Transverse colon (tissue), 4 donors: ENCODE measurements at regions not wholly inside any gene's neighbourhood (a gene's known extent, or its start where the extent isn't known, plus 50 kb on each side); places are given as distances from the start of the nearest gene placed in this dataset.
"Not testable (repeated sequence)": the region's sequence is repeated elsewhere in the genome, so short reads cannot be mapped to it uniquely, and the experiment has no call there.

Experiments used
- DNase-seq: peaks from one replicate; pipeline ENCODE4 v3.0.0-alpha.2; 2019
- H3K27ac ChIP-seq, 4 donors: fragments of 200-600 bp; sonication (generic); 2 replicates each; pipeline ENCODE4 v1.5.1; 2016 to 2018; ENCODE audit warnings: inconsistent platforms in 4 of 4
- H3K27me3 ChIP-seq: fragments of 200-600 bp; sonication (generic); 2 replicates; pipeline ENCODE4 v1.5.1; 2017; ENCODE audit warnings: inconsistent platforms
- H3K36me3 ChIP-seq, 4 donors: fragments of 200-600 bp; sonication (generic); 2 replicates each; pipeline ENCODE4 v1.5.1; 2017 to 2019; ENCODE audit warnings: inconsistent platforms in 4 of 4
- H3K4me1 ChIP-seq, 4 donors: fragments of 200-600 bp; sonication (generic); 2 replicates each; pipeline ENCODE4 v1.5.1; 2017 to 2020; ENCODE audit warnings: inconsistent platforms in 4 of 4
- H3K4me3 ChIP-seq, 4 donors: fragments of 200-600 bp; sonication (generic); 1 replicate in 1 of 4; 2 replicates in 3 of 4; pipeline versions ENCODE4 v1.5.1 to v1.6.1; 2017 to 2019; ENCODE audit warnings: inconsistent platforms in 4 of 4
- H3K9me3 ChIP-seq, 2 donors: fragments of 200-600 bp; sonication (generic); 2 replicates each; pipeline ENCODE4 v1.5.1; 2017 to 2019; ENCODE audit warnings: inconsistent platforms in 2 of 2
- CTCF ChIP-seq, 5 experiments: fragments of 200-600 bp in 3 of 5; fragments of 450-650 bp in 2 of 5; sonication (generic) in 3 of 5; IDR thresholded peaks; 1 replicate in 2 of 5; 2 replicates in 3 of 5; pipeline ENCODE4 v1.5.1; 2016 to 2017; ENCODE audit warnings: antibody characterized with exemption in 5 of 5, inconsistent platforms in 3 of 5, mild to moderate bottlenecking in 2 of 5, moderate library complexity in 1 of 5
- EP300 ChIP-seq: sonication (generic); formaldehyde crosslinking; IDR thresholded peaks from one replicate; pipeline ENCODE4 v1.6.1; 2017; ENCODE audit warnings: antibody characterized with exemption, low read depth
- POLR2A ChIP-seq: fragments of 450-650 bp; IDR thresholded peaks from one replicate; pipeline ENCODE4 v1.6.1; 2016; ENCODE audit warnings: antibody characterized with exemption, mild to moderate bottlenecking, moderate library complexity
- POLR2AphosphoS5 ChIP-seq, 3 donors: sonication (generic); formaldehyde crosslinking; IDR thresholded peaks; one replicate each; pipeline ENCODE4 v1.6.1; 2016; ENCODE audit warnings: antibody characterized with exemption in 3 of 3
- WGBS, 2 donors: methylation state at CpG; one replicate each; pipeline ENCODE4 v1.1.5; 2018; ENCODE audit warnings: low coverage in 1 of 2; 5-methylcytosine and 5-hydroxymethylcytosine counted together
- in situ Hi-C, 4 donors: fragments of 200-750 bp; cut with MboI; loops; one replicate each; pipeline versions ENCODE4 v1.15.0 to v1.15.1; 2017; ENCODE audit warnings: low sequenced_read_pairs in 3 of 4, low pct_ligation_motif_present in 1 of 4, low pct_unique_long_range_greater_than_20kb in 1 of 4
- intact Hi-C: fragments of 100-400 bp; cut with DNase I; formaldehyde crosslinking; loops from one replicate; pipeline ENCODE4 v1.15.1; 2023; ENCODE audit warnings: low total_unique reads

GRCh38 chr16:65739518-65739917, 617.7 kb upstream of the CDH11 start:
- intact Hi-C loops (no loop called here), in situ Hi-C loops (no loop called here)

DNA sequence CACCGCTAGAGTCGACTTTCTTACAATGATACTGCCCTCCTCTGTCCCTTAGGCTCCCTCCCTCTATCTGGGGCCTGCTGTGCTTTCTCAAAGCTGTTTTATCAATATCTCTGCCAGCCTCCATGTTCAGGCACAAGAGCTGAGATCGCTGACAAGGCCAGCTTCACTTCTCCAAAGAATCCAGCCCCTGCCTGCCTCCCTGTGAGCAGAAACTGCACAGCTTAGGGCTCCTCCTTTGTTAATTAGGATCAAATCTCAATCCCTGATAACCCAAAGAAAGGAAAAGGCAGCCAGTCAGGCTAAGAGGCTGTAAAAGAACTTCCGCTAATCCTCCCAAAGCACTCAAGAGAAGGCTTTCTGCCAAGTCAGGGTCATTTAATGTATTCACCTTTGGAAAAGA, 616.0 kb upstream of the CDH11 start:
- DNase-seq = no peak
- Histone ChIP-seq H3K4me1 (peaks cover 0 to 4% (median 0%) of the 10 kb centered on the region in 4 donors), H3K27me3 (no peaks in the 10 kb centered on the region), H3K4me3 (no peak overlapping the region), H3K9me3 (no peaks in the 10 kb centered on the region), H3K27ac (no peak overlapping the region), H3K36me3 (no peaks in the 10 kb centered on the region)
- 68 to 77% methylated on average over 3 to 4 of the region's 4 CpGs for WGBS, 2 donors
- in situ Hi-C loops (no loop called here), intact Hi-C loops (no loop called here)
- TF ChIP-seq EP300 (no peak), POLR2A (no peak)

More at GRCh38 chr16:65739518-65739917, 617.7 kb upstream of the CDH11 start:
- H3K9me3 ChIP-seq = no peaks in the 10 kb centered on the region
- no peak for DNase-seq
- H3K27ac ChIP-seq = no peak overlapping the region
- H3K27me3 ChIP-seq = no peaks in the 10 kb centered on the region
- H3K36me3 ChIP-seq = no peaks in the 10 kb centered on the region
- WGBS, 2 donors = 67 to 79% methylated on average over 2 to 3 of the region's 3 CpGs
- H3K4me3 ChIP-seq = no peak overlapping the region
- TF ChIP-seq EP300 (no peak), POLR2A (no peak), POLR2AphosphoS5 (IDR thresholded peaks at IDR 0.05) (no peak), CTCF (IDR thresholded peaks at IDR 0.05) (no peak)
- peaks cover 0 to 4% (median 0%) of the 10 kb centered on the region in 4 donors for H3K4me1 ChIP-seq

DNA sequence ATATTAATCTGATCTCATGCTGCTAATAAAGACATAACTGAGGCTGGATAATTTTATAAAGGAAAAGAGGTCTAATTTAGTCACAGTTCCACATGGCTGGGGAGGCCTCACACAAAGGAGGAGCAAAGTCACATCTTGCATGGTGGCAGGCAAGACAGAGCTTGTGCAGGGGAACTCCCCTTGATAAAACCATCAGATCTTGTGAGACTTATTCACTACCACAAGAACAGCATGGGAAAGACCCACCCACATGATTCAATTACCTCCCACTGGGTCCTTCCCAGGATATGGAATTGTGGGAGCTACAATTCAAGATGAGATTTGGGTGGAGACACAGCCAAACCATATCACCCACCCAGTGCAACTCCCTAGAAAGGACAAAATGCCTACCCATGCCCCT, 613.8 kb upstream of the CDH11 start:
- H3K9me3 ChIP-seq, H3K4me1 ChIP-seq, H3K27me3 ChIP-seq, H3K4me3 ChIP-seq, H3K36me3 ChIP-seq, in situ Hi-C loops, H3K27ac ChIP-seq, DNase-seq, intact Hi-C loops: not testable (repeated sequence)

- H3K4me3 ChIP-seq = no peak overlapping the region
- peaks cover 0 to 4% (median 0%) of the 10 kb centered on the region in 4 donors for H3K4me1 ChIP-seq
- 67 to 68% methylated on average over 3 of the region's 3 CpGs for WGBS, 2 donors
- no peak overlapping the region for H3K27ac ChIP-seq
- DNase-seq = no peak
- H3K36me3 ChIP-seq = no peaks in the 10 kb centered on the region
- no peaks in the 10 kb centered on the region for H3K27me3 ChIP-seq
- TF ChIP-seq EP300 (no peak), CTCF (IDR thresholded peaks at IDR 0.05) (no peak), POLR2A (no peak), POLR2AphosphoS5 (IDR thresholded peaks at IDR 0.05) (no peak)
- intact Hi-C loops (no loop called here), in situ Hi-C loops (no loop called here)
- H3K9me3 ChIP-seq = no peaks in the 10 kb centered on the region
These were observed 611.9 kb upstream of the CDH11 start for GRCh38 chr16:65733721-65734120.

DNA sequence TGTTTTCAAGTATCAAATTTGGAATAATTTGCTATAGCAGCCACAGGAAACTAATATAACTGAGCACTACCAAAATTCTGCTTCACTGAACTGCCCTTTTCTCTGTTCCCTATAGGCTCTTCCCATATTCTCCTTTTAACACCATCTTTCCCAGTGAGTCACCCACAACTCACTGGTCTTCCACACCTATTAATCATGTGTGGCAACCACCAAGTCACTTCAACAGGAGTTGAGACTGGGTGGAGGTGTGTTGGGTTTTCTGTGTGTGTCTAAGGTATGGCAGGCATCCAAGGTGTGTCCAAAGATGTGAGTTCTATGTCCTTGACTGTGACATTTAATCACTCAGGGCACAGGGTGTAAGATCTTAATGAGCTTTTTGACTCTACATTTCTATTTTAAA, 610.0 kb upstream of the CDH11 start:
- Histone ChIP-seq H3K36me3 (no peaks in the 10 kb centered on the region), H3K4me3 (no peak overlapping the region), H3K4me1 (no peaks in the 10 kb centered on the region), H3K27ac (no peak overlapping the region), H3K27me3 (no peaks in the 10 kb centered on the region), H3K9me3 (no peaks in the 10 kb centered on the region)
- intact Hi-C loops (no loop called here), in situ Hi-C loops (no loop called here)
- TF ChIP-seq EP300 = no peak
- no peak for TF ChIP-seq CTCF (IDR thresholded peaks at IDR 0.05)
- no peak for TF ChIP-seq POLR2A
- no peak for TF ChIP-seq POLR2AphosphoS5 (IDR thresholded peaks at IDR 0.05)
- no peak for DNase-seq
